SH-SY5Y (cell line): ENCODE measurements at regions not wholly inside any gene's neighbourhood (a gene's known extent, or its start where the extent isn't known, plus 50 kb on each side); places are given as distances from the start of the nearest gene placed in this dataset.

ENCODE experiments used
- GATA2 ChIP-seq: IDR thresholded peaks from 2 replicates; pipeline ENCODE4 v1.6.1; 2011; ENCODE audit warnings: mild to moderate bottlenecking, low read depth, low read length
- GATA3 ChIP-seq: IDR thresholded peaks from 2 replicates; pipeline ENCODE4 v1.6.1; 2011; ENCODE audit warnings: low read depth, mild to moderate bottlenecking, low read length, moderate library complexity

- TF ChIP-seq GATA3 (no peak), GATA2 (no peak)
Observed at GRCh38 chr3:8166014-8166413, 335.6 kb upstream of the LMCD1 start.
